Activated T-helper 1 cell treated with anti-CD3 and anti-CD28 coated beads, Interleukin-12 subunit alpha, Interleukin-12 subunit beta, Interleukin-2, Interleukin-4 antibody, amounts not matched to agents 30 ng/mL and 10 ng/mL and 1 ng/mL, durations not matched to agents 14 hours and 24 hours and 36 hours (primary cell): ENCODE measurements at regions not wholly inside any gene's neighbourhood (a gene's known extent, or its start where the extent isn't known, plus 50 kb on each side); places are given as distances from the start of the nearest gene placed in this dataset.
"Not testable (repeated sequence)": the region's sequence is repeated elsewhere in the genome, so short reads cannot be mapped to it uniquely, and the experiment has no call there.

Experiments used
- DNase-seq: peaks from one replicate; pipeline ENCODE4 v3.0.0; 2021; ENCODE audit warnings: low spot score
- H3K27ac Mint-ChIP-seq: one replicate; pipeline ENCODE4 v1.8.0; 2021; ENCODE audit warnings: mild to moderate bottlenecking, mixed read lengths
- H3K27me3 Mint-ChIP-seq: one replicate; pipeline ENCODE4 v1.8.0; 2022; ENCODE audit warnings: mild to moderate bottlenecking, moderate library complexity, mixed read lengths; ENCODE audit not compliant: insufficient read depth
- H3K36me3 Mint-ChIP-seq: one replicate; pipeline ENCODE4 v1.8.0; 2021; ENCODE audit warnings: low read depth, mixed read lengths
- H3K4me1 Mint-ChIP-seq: one replicate; pipeline ENCODE4 v1.8.0; 2021; ENCODE audit warnings: low read depth, mixed read lengths
- H3K4me3 Mint-ChIP-seq: one replicate; pipeline ENCODE4 v1.8.0; 2021; ENCODE audit warnings: mild to moderate bottlenecking, moderate library complexity, mixed read lengths
- H3K9me3 Mint-ChIP-seq: one replicate; pipeline ENCODE4 v1.8.0; 2021; ENCODE audit warnings: mixed read lengths
- intact Hi-C: fragments of 100-400 bp; cut with micrococcal nuclease; formaldehyde crosslinking; loops from one replicate; pipeline ENCODE4 v1.15.1; 2024

DNA sequence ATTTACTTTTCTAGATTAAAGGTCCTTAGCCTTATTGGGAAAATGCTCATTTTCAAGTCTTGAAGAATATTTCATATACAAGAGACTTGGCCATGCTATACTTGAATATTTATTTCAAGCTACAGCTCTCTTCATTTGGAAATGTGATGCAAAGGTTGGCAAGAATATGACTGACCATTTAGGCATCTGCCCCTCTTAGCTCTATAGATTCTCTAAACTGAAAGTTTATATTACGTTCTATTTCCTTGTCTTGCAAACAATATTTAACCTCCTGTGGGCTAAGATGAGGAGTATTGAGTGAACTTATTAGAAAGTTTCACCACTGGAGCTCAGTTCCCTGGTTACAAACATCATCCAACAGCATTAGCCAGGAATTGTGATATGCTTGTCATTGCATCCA is 593.1 kb downstream of the MAT2B start:
- H3K36me3 Mint-ChIP-seq, result no peaks in the 10 kb centered on the region
- DNase-seq, result no peak
- intact Hi-C loops, result no loop called here
- no peak overlapping the region for H3K4me3 Mint-ChIP-seq
- H3K9me3 Mint-ChIP-seq, result no peaks in the 10 kb centered on the region
- no peaks in the 10 kb centered on the region for H3K4me1 Mint-ChIP-seq
- H3K27ac Mint-ChIP-seq, result no peak overlapping the region
- H3K27me3 Mint-ChIP-seq, result no peaks in the 10 kb centered on the region

GRCh38 chr5:164098979-164099378 is 593.6 kb downstream of the MAT2B start:
- Mint-ChIP-seq H3K27me3 (no peaks in the 10 kb centered on the region), H3K9me3 (no peaks in the 10 kb centered on the region), H3K4me3 (no peak overlapping the region), H3K4me1 (no peaks in the 10 kb centered on the region), H3K27ac (no peak overlapping the region), H3K36me3 (no peaks in the 10 kb centered on the region)
- intact Hi-C loops, result no loop called here
- no peak for DNase-seq

DNA sequence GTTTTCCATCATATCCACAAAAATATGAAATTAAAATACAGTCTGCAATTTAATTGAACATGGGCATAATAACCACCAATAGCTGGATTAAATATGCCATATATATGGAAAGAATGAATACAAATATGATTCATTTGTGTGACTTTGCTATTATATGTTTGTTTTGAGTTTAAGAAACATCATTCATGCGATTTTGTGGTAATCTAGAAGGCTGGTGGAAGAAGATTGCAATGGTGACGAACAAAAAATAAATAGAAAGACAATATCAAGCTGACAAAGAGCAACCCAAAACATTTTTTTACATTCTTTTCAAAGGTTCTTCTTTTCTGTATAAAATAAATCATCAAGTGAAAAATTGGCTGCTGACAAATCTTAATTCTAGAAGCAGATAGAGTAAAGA is 610.0 kb downstream of the MAT2B start:
- H3K4me1 Mint-ChIP-seq, result no peaks in the 10 kb centered on the region
- H3K9me3 Mint-ChIP-seq, result peaks cover 4% of the 10 kb centered on the region
- H3K4me3 Mint-ChIP-seq, result no peak overlapping the region
- H3K27me3 Mint-ChIP-seq, result no peaks in the 10 kb centered on the region
- DNase-seq, result no peak
- H3K27ac Mint-ChIP-seq, result no peak overlapping the region
- no peaks in the 10 kb centered on the region for H3K36me3 Mint-ChIP-seq
- intact Hi-C loops, result no loop called here

DNA sequence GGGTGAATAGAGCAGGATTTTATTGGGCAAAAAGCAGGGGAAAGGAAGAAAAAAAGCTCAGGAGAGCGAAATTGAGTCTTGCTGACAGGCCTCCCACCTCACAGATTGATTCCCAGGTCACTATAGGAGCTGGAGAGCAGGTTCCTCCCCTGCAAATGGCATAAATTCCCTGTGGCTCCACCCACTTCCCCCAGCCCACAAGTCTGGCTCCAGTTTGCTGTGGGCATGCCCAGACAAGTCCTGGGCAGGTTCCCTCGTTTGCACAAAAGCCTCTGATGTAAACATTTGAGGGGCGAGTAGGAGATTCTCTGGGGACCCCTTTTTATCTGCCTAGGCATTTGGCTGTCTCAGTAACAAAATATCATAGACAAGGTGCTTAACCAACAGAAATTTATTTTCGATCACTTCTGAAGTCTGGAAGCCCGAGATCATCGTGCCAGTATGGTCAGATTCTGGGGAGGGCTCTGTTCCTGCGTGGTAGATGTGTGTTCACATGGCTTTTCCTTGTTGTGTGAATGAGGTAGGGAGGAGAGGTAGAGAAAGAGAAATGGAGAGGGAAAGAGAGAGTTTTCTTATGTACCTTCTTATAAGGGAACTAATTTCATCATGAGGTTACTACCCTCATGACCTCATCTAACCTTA is 614.5 kb downstream of the MAT2B start:
- intact Hi-C loops, result no loop called here
- Mint-ChIP-seq H3K4me1 (no peaks in the 10 kb centered on the region), H3K27ac (no peak overlapping the region), H3K36me3 (no peaks in the 10 kb centered on the region), H3K9me3 (peaks cover 10% of the 10 kb centered on the region), H3K27me3 (no peaks in the 10 kb centered on the region), H3K4me3 (no peak overlapping the region)
- DNase-seq, result no peak

GRCh38 chr5:164127527-164127926 is 622.1 kb downstream of the MAT2B start:
- H3K4me1 Mint-ChIP-seq, result no peaks in the 10 kb centered on the region
- no peaks in the 10 kb centered on the region for H3K36me3 Mint-ChIP-seq
- no peak overlapping the region for H3K4me3 Mint-ChIP-seq
- H3K9me3 Mint-ChIP-seq, result peaks cover 29% of the 10 kb centered on the region
- no peak overlapping the region for H3K27ac Mint-ChIP-seq
- H3K27me3 Mint-ChIP-seq, result no peaks in the 10 kb centered on the region
- no peak for DNase-seq
- intact Hi-C loops, result no loop called here

- Mint-ChIP-seq H3K9me3 (peaks cover 23% of the 10 kb centered on the region), H3K36me3 (no peaks in the 10 kb centered on the region), H3K27me3 (no peaks in the 10 kb centered on the region), H3K4me3 (no peak overlapping the region), H3K4me1 (no peaks in the 10 kb centered on the region), H3K27ac (no peak overlapping the region)
- intact Hi-C loops, result no loop called here
- DNase-seq, result no peak
Observed at GRCh38 chr5:164132358-164132757, 626.9 kb downstream of the MAT2B start.

DNA sequence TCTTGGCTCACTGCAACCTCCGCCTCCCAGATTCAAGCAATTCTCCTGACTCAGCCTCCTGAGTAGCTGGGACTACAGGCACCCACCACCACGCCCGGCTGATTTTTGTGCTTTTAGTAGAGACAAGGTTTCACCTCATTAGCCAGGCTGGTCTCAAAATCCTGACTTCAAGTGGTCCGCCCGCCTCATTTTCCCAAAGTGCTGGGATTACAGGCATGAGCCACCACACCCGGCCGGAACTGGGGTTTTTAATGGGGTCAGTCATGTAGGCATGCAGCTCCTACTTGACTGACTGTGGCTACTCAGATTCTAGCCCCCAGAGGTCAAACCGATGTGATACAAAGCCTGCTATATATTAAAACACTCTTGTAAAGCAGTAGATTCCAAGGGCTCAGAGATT is 631.7 kb downstream of the MAT2B start:
- intact Hi-C loops, result no loop called here
- Mint-ChIP-seq H3K4me1 (no peaks in the 10 kb centered on the region), H3K36me3 (no peaks in the 10 kb centered on the region), H3K4me3 (no peak overlapping the region), H3K9me3 (no peaks in the 10 kb centered on the region), H3K27me3 (no peaks in the 10 kb centered on the region), H3K27ac (no peak overlapping the region)
- no peak for DNase-seq

- no peaks in the 10 kb centered on the region for H3K9me3 Mint-ChIP-seq
- H3K4me1 Mint-ChIP-seq, result no peaks in the 10 kb centered on the region
- H3K27ac Mint-ChIP-seq, result no peak overlapping the region
- no peaks in the 10 kb centered on the region for H3K27me3 Mint-ChIP-seq
- no peaks in the 10 kb centered on the region for H3K36me3 Mint-ChIP-seq
- intact Hi-C loops, result no loop called here
- DNase-seq, result no peak
- H3K4me3 Mint-ChIP-seq, result no peak overlapping the region
Observed at GRCh38 chr5:164139423-164139822, 634.0 kb downstream of the MAT2B start.

DNA sequence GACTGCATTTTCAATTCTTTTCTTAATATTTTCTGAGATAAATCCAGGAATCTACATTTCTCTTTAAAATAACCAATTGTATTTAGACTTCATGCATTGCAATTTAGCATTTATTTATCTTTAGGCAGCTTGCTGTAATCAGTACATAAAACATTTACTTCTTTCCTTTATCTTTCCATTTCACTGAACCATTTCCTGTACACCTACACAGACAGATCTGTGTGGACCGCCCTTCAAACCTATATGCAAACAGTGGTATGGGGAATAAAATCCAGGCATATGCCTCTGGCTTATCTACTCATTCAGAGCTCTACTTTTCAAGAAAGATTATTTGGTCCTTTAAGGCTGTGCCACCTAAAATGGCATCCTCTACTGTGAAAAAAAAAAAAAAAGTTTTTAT is 640.0 kb downstream of the MAT2B start:
- H3K27ac Mint-ChIP-seq, result no peak overlapping the region
- no peaks in the 10 kb centered on the region for H3K27me3 Mint-ChIP-seq
- no peaks in the 10 kb centered on the region for H3K4me1 Mint-ChIP-seq
- intact Hi-C loops, result no loop called here
- no peak overlapping the region for H3K4me3 Mint-ChIP-seq
- no peak for DNase-seq
- no peaks in the 10 kb centered on the region for H3K36me3 Mint-ChIP-seq
- no peaks in the 10 kb centered on the region for H3K9me3 Mint-ChIP-seq

- Mint-ChIP-seq H3K36me3 (no peaks in the 10 kb centered on the region), H3K4me3 (no peak overlapping the region), H3K9me3 (no peaks in the 10 kb centered on the region), H3K27ac (no peak overlapping the region), H3K27me3 (no peaks in the 10 kb centered on the region), H3K4me1 (no peaks in the 10 kb centered on the region)
- no peak for DNase-seq
- intact Hi-C loops, result no loop called here
Observed at GRCh38 chr5:164146223-164146622, 640.8 kb downstream of the MAT2B start.

DNA sequence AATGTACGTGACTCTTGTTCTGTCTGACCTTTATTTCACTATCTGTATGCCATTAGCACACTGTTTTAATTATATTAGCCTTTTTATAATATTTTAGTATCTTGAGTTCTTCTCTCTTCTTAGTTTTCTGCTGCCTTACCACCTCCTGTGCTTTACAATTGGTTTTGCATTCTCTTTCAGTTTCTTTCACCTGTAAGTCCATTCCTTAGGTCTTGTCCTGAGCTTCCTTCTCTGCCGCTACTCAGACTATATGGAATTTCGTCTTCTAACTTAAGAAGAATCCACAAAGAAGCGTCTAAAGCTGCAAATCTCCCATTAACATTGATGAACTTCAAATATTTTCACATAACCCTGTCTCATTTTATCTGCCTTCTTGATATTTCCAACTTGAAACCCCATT is 642.9 kb downstream of the MAT2B start:
- H3K27ac Mint-ChIP-seq, result no peak overlapping the region
- H3K4me3 Mint-ChIP-seq, result no peak overlapping the region
- intact Hi-C loops, result no loop called here
- peaks cover 7% of the 10 kb centered on the region for H3K9me3 Mint-ChIP-seq
- H3K27me3 Mint-ChIP-seq, result no peaks in the 10 kb centered on the region
- H3K4me1 Mint-ChIP-seq, result no peaks in the 10 kb centered on the region
- no peak for DNase-seq
- H3K36me3 Mint-ChIP-seq, result no peaks in the 10 kb centered on the region

GRCh38 chr5:164152539-164152938 is 647.1 kb downstream of the MAT2B start:
- H3K27ac Mint-ChIP-seq, DNase-seq, intact Hi-C loops, H3K27me3 Mint-ChIP-seq, H3K4me1 Mint-ChIP-seq, H3K36me3 Mint-ChIP-seq, H3K4me3 Mint-ChIP-seq: not testable (repeated sequence)
- H3K9me3 Mint-ChIP-seq, result peaks cover 13% of the 10 kb centered on the region

DNA sequence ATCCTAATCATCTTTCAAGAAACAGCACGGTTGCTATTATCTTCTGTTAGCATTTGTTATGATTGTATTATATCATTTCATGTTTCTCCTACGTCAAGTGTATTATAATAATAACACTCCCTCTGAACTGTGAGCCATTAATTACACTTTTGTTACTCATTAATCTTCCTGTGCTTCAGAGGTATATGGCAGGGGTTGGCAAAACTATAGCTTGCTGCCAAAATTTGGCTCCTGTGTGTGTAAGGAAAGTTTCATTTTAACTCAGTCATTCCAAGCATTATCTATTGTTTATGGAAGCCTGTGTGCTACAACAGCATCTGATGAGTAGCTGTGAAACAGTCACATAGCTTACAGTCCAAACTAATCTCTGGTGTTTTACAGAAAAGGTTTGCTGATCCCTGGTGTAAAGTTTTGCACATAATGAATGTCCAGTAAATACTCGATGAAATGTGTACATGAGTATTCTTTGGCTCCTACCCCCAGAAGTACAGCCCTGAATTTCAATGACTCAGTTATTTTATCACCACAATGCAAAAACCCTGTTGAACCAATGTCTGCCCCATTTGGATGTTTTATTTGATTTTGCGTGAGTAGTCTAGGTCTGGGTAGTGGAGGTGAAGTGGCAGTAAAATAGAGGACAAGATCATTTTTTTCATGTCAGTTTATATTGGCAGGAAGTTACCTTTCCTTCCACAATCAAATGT is 648.2 kb downstream of the MAT2B start:
- intact Hi-C loops, result no loop called here
- no peaks in the 10 kb centered on the region for H3K27me3 Mint-ChIP-seq
- no peaks in the 10 kb centered on the region for H3K4me1 Mint-ChIP-seq
- no peak overlapping the region for H3K4me3 Mint-ChIP-seq
- H3K27ac Mint-ChIP-seq, result no peak overlapping the region
- H3K9me3 Mint-ChIP-seq, result peaks cover 13% of the 10 kb centered on the region
- no peaks in the 10 kb centered on the region for H3K36me3 Mint-ChIP-seq
- DNase-seq, result no peak

GRCh38 chr5:164170814-164171213 is 665.4 kb downstream of the MAT2B start:
- Mint-ChIP-seq H3K27ac (no peak overlapping the region), H3K4me1 (no peaks in the 10 kb centered on the region), H3K36me3 (no peaks in the 10 kb centered on the region), H3K27me3 (no peaks in the 10 kb centered on the region), H3K4me3 (no peak overlapping the region), H3K9me3 (no peaks in the 10 kb centered on the region)
- no peak for DNase-seq
- intact Hi-C loops, result no loop called here
